ENCODE measurements at regions not wholly inside any gene's neighbourhood (a gene's known extent, or its start where the extent isn't known, plus 50 kb on each side); places are given as distances from the start of the nearest gene placed in this dataset.

GRCh38 chr3:124297062-124297980, 305.4 kb upstream of the ROPN1 start:
- no peaks in the 10 kb centered on the region for H3K9me3 ChIP-seq (ENCODE audit: insufficient read depth, low read depth, low read length)
- H3K4me1 ChIP-seq (ENCODE audit: insufficient read depth, low read length), result no peaks in the 10 kb centered on the region
- H3K27me3 ChIP-seq (ENCODE audit: insufficient read depth, low read length), result no peaks in the 10 kb centered on the region
- 93% methylated on average over 3 of the region's 3 CpGs for WGBS
- no peaks in the 10 kb centered on the region for H3K36me3 ChIP-seq (ENCODE audit: insufficient read depth, low read length)
- no peak overlapping the region for H3K9ac ChIP-seq (ENCODE audit: low read depth, low read length)
- H3K27ac ChIP-seq (ENCODE audit: low read depth, low read length), result no peak overlapping the region
- no peak overlapping the region for H3K4me3 ChIP-seq (ENCODE audit: low read length)

- Histone ChIP-seq H3K9me3 (ENCODE audit: insufficient read depth, low read depth, low read length) (no peaks in the 10 kb centered on the region), H3K4me3 (ENCODE audit: low read length) (no peak overlapping the region), H3K27me3 (ENCODE audit: insufficient read depth, low read length) (no peaks in the 10 kb centered on the region), H3K36me3 (ENCODE audit: insufficient read depth, low read length) (no peaks in the 10 kb centered on the region), H3K9ac (ENCODE audit: low read depth, low read length) (no peak overlapping the region), H3K27ac (ENCODE audit: low read depth, low read length) (no peak overlapping the region), H3K4me1 (ENCODE audit: insufficient read depth, low read length) (no peaks in the 10 kb centered on the region)
- 89% methylated on average over 5 of the region's 5 CpGs for WGBS
Measured at GRCh38 chr3:124298301-124298700, 306.4 kb upstream of the ROPN1 start.

- Histone ChIP-seq H3K4me1 (ENCODE audit: insufficient read depth, low read length) (no peaks in the 10 kb centered on the region), H3K9me3 (ENCODE audit: insufficient read depth, low read depth, low read length) (no peaks in the 10 kb centered on the region), H3K27ac (ENCODE audit: low read depth, low read length) (no peak overlapping the region), H3K27me3 (ENCODE audit: insufficient read depth, low read length) (no peaks in the 10 kb centered on the region), H3K36me3 (ENCODE audit: insufficient read depth, low read length) (no peaks in the 10 kb centered on the region), H3K4me3 (ENCODE audit: low read length) (no peak overlapping the region), H3K9ac (ENCODE audit: low read depth, low read length) (no peak overlapping the region)
- 71% methylated on average over 6 of the region's 6 CpGs for WGBS
Measured at GRCh38 chr3:124298951-124299350, 307.0 kb upstream of the ROPN1 start.

GRCh38 chr3:124299831-124300230, 307.9 kb upstream of the ROPN1 start:
- no peak overlapping the region for H3K9ac ChIP-seq (ENCODE audit: low read depth, low read length)
- H3K27me3 ChIP-seq (ENCODE audit: insufficient read depth, low read length), result no peaks in the 10 kb centered on the region
- no peak overlapping the region for H3K4me3 ChIP-seq (ENCODE audit: low read length)
- WGBS, result 91% methylated on average over 1 of the region's 1 CpG
- no peaks in the 10 kb centered on the region for H3K9me3 ChIP-seq (ENCODE audit: insufficient read depth, low read depth, low read length)
- H3K36me3 ChIP-seq (ENCODE audit: insufficient read depth, low read length), result no peaks in the 10 kb centered on the region
- H3K4me1 ChIP-seq (ENCODE audit: insufficient read depth, low read length), result no peaks in the 10 kb centered on the region
- no peak overlapping the region for H3K27ac ChIP-seq (ENCODE audit: low read depth, low read length)

GRCh38 chr3:124300416-124300815, 308.5 kb upstream of the ROPN1 start:
- H3K27ac ChIP-seq (ENCODE audit: low read depth, low read length), result no peak overlapping the region

GRCh38 chr3:124303305-124303910, 311.5 kb upstream of the ROPN1 start:
- peaks cover 8% of the 10 kb centered on the region; the same call in 1 of the 2 replicates for H3K9me3 ChIP-seq (ENCODE audit: insufficient read depth, low read depth, low read length)
- WGBS, result 93% methylated on average over 2 of the region's 5 CpGs
- H3K9ac ChIP-seq (ENCODE audit: low read depth, low read length), result no peak overlapping the region
- no peaks in the 10 kb centered on the region for H3K27me3 ChIP-seq (ENCODE audit: insufficient read depth, low read length)
- H3K36me3 ChIP-seq (ENCODE audit: insufficient read depth, low read length), result no peaks in the 10 kb centered on the region
- no peak overlapping the region for H3K27ac ChIP-seq (ENCODE audit: low read depth, low read length)
- H3K4me1 ChIP-seq (ENCODE audit: insufficient read depth, low read length), result no peaks in the 10 kb centered on the region
- no peak overlapping the region for H3K4me3 ChIP-seq (ENCODE audit: low read length)

More at GRCh38 chr3:124300416-124300815, 308.5 kb upstream of the ROPN1 start:
- no peaks in the 10 kb centered on the region; the same call in 1 of the 2 replicates for H3K9me3 ChIP-seq (ENCODE audit: insufficient read depth, low read depth, low read length)
- H3K4me1 ChIP-seq (ENCODE audit: insufficient read depth, low read length), result no peaks in the 10 kb centered on the region
- no peak overlapping the region for H3K4me3 ChIP-seq (ENCODE audit: low read length)
- H3K9ac ChIP-seq (ENCODE audit: low read depth, low read length), result no peak overlapping the region
- 95% methylated on average over 4 of the region's 4 CpGs for WGBS
- H3K27me3 ChIP-seq (ENCODE audit: insufficient read depth, low read length), result no peaks in the 10 kb centered on the region
- no peaks in the 10 kb centered on the region for H3K36me3 ChIP-seq (ENCODE audit: insufficient read depth, low read length)

- no peak overlapping the region for H3K4me3 ChIP-seq (ENCODE audit: low read length)
- H3K4me1 ChIP-seq (ENCODE audit: insufficient read depth, low read length), result no peaks in the 10 kb centered on the region
- peaks cover 8% of the 10 kb centered on the region; the same call in 1 of the 2 replicates for H3K9me3 ChIP-seq (ENCODE audit: insufficient read depth, low read depth, low read length)
- no peak overlapping the region for H3K9ac ChIP-seq (ENCODE audit: low read depth, low read length)
- H3K27me3 ChIP-seq (ENCODE audit: insufficient read depth, low read length), result no peaks in the 10 kb centered on the region
- H3K27ac ChIP-seq (ENCODE audit: low read depth, low read length), result no peak overlapping the region
- no peaks in the 10 kb centered on the region for H3K36me3 ChIP-seq (ENCODE audit: insufficient read depth, low read length)
Measured at GRCh38 chr3:124306665-124307064, 314.7 kb upstream of the ROPN1 start.

GRCh38 chr3:124313621-124314020, 321.7 kb upstream of the ROPN1 start:
- 92% methylated on average over 3 of the region's 3 CpGs for WGBS
- Histone ChIP-seq H3K9me3 (ENCODE audit: insufficient read depth, low read depth, low read length) (no peaks in the 10 kb centered on the region), H3K4me3 (ENCODE audit: low read length) (no peak overlapping the region), H3K27ac (ENCODE audit: low read depth, low read length) (no peak overlapping the region), H3K36me3 (ENCODE audit: insufficient read depth, low read length) (no peaks in the 10 kb centered on the region), H3K4me1 (ENCODE audit: insufficient read depth, low read length) (no peaks in the 10 kb centered on the region), H3K27me3 (ENCODE audit: insufficient read depth, low read length) (no peaks in the 10 kb centered on the region), H3K9ac (ENCODE audit: low read depth, low read length) (no peak overlapping the region)

- Histone ChIP-seq H3K27ac (ENCODE audit: low read depth, low read length) (no peak overlapping the region), H3K9me3 (ENCODE audit: insufficient read depth, low read depth, low read length) (no peaks in the 10 kb centered on the region), H3K36me3 (ENCODE audit: insufficient read depth, low read length) (no peaks in the 10 kb centered on the region), H3K27me3 (ENCODE audit: insufficient read depth, low read length) (no peaks in the 10 kb centered on the region), H3K4me1 (ENCODE audit: insufficient read depth, low read length) (no peaks in the 10 kb centered on the region), H3K9ac (ENCODE audit: low read depth, low read length) (no peak overlapping the region), H3K4me3 (ENCODE audit: low read length) (no peak overlapping the region)
- WGBS, result 81% methylated on average over 9 of the region's 9 CpGs
Measured at GRCh38 chr3:124315215-124316033, 323.5 kb upstream of the ROPN1 start.

GRCh38 chr3:124316034-124316287, 324.0 kb upstream of the ROPN1 start:
- no peak overlapping the region for H3K9ac ChIP-seq (ENCODE audit: low read depth, low read length)
- H3K27ac ChIP-seq (ENCODE audit: low read depth, low read length), result no peak overlapping the region
- H3K36me3 ChIP-seq (ENCODE audit: insufficient read depth, low read length), result no peaks in the 10 kb centered on the region
- H3K4me1 ChIP-seq (ENCODE audit: insufficient read depth, low read length), result no peaks in the 10 kb centered on the region
- WGBS, result 84% methylated on average over 5 of the region's 5 CpGs
- H3K4me3 ChIP-seq (ENCODE audit: low read length), result no peak overlapping the region
- no peaks in the 10 kb centered on the region for H3K27me3 ChIP-seq (ENCODE audit: insufficient read depth, low read length)
- no peaks in the 10 kb centered on the region for H3K9me3 ChIP-seq (ENCODE audit: insufficient read depth, low read depth, low read length)

GRCh38 chr3:124318014-124318413, 326.1 kb upstream of the ROPN1 start:
- Histone ChIP-seq H3K36me3 (ENCODE audit: insufficient read depth, low read length) (no peaks in the 10 kb centered on the region), H3K27ac (ENCODE audit: low read depth, low read length) (no peak overlapping the region), H3K9ac (ENCODE audit: low read depth, low read length) (no peak overlapping the region), H3K4me3 (ENCODE audit: low read length) (no peak overlapping the region), H3K9me3 (ENCODE audit: insufficient read depth, low read depth, low read length) (no peaks in the 10 kb centered on the region), H3K27me3 (ENCODE audit: insufficient read depth, low read length) (no peaks in the 10 kb centered on the region), H3K4me1 (ENCODE audit: insufficient read depth, low read length) (no peaks in the 10 kb centered on the region)
- 89% methylated on average over 3 of the region's 3 CpGs for WGBS
